Esophagus muscularis mucosa (tissue), 4 donors: ENCODE measurements at regions not wholly inside any gene's neighbourhood (a gene's known extent, or its start where the extent isn't known, plus 50 kb on each side); places are given as distances from the start of the nearest gene placed in this dataset.

Experiments used
- EP300 ChIP-seq: sonication (generic); formaldehyde crosslinking; IDR thresholded peaks from one replicate; pipeline ENCODE4 v1.6.1; 2017; ENCODE audit warnings: antibody characterized with exemption
- POLR2AphosphoS5 ChIP-seq, 2 donors: sonication (generic); formaldehyde crosslinking; IDR thresholded peaks; one replicate each; pipeline ENCODE4 v1.6.1; 2017; ENCODE audit warnings: antibody characterized with exemption in 2 of 2
- TF ChIP-seq, protein P1 (sequence below), 3 experiments: fragments of 200-600 bp in 2 of 3; fragments of 450-650 bp in 1 of 3; sonication (generic) in 2 of 3; IDR thresholded peaks; one replicate each; pipeline ENCODE4 v1.5.1; 2017 to 2019; ENCODE audit warnings: antibody characterized with exemption in 3 of 3, mild to moderate bottlenecking in 2 of 3, moderate library complexity in 1 of 3

- TF ChIP-seq, protein P1, sequence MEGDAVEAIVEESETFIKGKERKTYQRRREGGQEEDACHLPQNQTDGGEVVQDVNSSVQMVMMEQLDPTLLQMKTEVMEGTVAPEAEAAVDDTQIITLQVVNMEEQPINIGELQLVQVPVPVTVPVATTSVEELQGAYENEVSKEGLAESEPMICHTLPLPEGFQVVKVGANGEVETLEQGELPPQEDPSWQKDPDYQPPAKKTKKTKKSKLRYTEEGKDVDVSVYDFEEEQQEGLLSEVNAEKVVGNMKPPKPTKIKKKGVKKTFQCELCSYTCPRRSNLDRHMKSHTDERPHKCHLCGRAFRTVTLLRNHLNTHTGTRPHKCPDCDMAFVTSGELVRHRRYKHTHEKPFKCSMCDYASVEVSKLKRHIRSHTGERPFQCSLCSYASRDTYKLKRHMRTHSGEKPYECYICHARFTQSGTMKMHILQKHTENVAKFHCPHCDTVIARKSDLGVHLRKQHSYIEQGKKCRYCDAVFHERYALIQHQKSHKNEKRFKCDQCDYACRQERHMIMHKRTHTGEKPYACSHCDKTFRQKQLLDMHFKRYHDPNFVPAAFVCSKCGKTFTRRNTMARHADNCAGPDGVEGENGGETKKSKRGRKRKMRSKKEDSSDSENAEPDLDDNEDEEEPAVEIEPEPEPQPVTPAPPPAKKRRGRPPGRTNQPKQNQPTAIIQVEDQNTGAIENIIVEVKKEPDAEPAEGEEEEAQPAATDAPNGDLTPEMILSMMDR (IDR thresholded peaks at IDR 0.05) = no peak
- TF ChIP-seq EP300 (no peak), POLR2AphosphoS5 (IDR thresholded peaks at IDR 0.05) (no peak)
Observed at GRCh38 chr15:67935244-67935643, 95.4 kb upstream of the RNU6-1 start.
